H9 (cell line): ENCODE measurements at regions not wholly inside any gene's neighbourhood (a gene's known extent, or its start where the extent isn't known, plus 50 kb on each side); places are given as distances from the start of the nearest gene placed in this dataset.
A peak's percentile ranks its signal among the peaks of the same experiment; 100 is the strongest.

Experiments used
- DNase-seq: peaks from one replicate; pipeline ENCODE4 v3.0.0-alpha.2; 2017
- H2AFZ ChIP-seq: one replicate; pipeline ENCODE4 v1.6.1; 2013; ENCODE audit warnings: mild to moderate bottlenecking, low read length, control low read depth, moderate library complexity
- H2AK5ac ChIP-seq: 2 replicates; pipeline ENCODE4 v1.6.1; 2013; ENCODE audit warnings: low read length, control low read depth, mixed read lengths; ENCODE audit not compliant: insufficient read length
- H2BK120ac ChIP-seq: one replicate; pipeline ENCODE4 v1.6.1; 2013; ENCODE audit warnings: low read depth, mild to moderate bottlenecking, low read length, control low read depth, inconsistent platforms; ENCODE audit not compliant: poor library complexity, severe bottlenecking
- H2BK12ac ChIP-seq: 2 replicates; pipeline ENCODE4 v1.6.1; 2013; ENCODE audit warnings: low read length, control low read depth, mixed read lengths, low read depth; ENCODE audit not compliant: insufficient read length
- H2BK15ac ChIP-seq: 2 replicates; pipeline ENCODE4 v1.6.1; 2013; ENCODE audit warnings: low read depth, low read length, control low read depth
- H2BK20ac ChIP-seq: one replicate; pipeline ENCODE4 v1.6.1; 2013; ENCODE audit warnings: low read depth, mild to moderate bottlenecking, low read length, control low read depth, inconsistent platforms; ENCODE audit not compliant: poor library complexity, severe bottlenecking
- H2BK5ac ChIP-seq: 2 replicates; pipeline ENCODE4 v1.6.1; 2013; ENCODE audit warnings: low read length, control low read depth, mixed read lengths; ENCODE audit not compliant: insufficient read length
- H3K14ac ChIP-seq: 2 replicates; pipeline ENCODE4 v1.6.1; 2013; ENCODE audit warnings: low read length, control low read depth; ENCODE audit not compliant: insufficient read depth
- H3K18ac ChIP-seq: 2 replicates; pipeline ENCODE4 v1.6.1; 2013; ENCODE audit warnings: low read depth, mild to moderate bottlenecking, mixed read lengths, low read length, control low read depth; ENCODE audit not compliant: insufficient read length
- H3K23ac ChIP-seq: 2 replicates; pipeline ENCODE4 v1.6.1; 2013; ENCODE audit warnings: low read length, control low read depth, mixed read lengths, low read depth; ENCODE audit not compliant: insufficient read length
- H3K23me2 ChIP-seq: 2 replicates; pipeline ENCODE4 v1.6.1; 2013; ENCODE audit warnings: low read depth, mild to moderate bottlenecking, mixed read lengths, low read length, control low read depth; ENCODE audit not compliant: insufficient read length, poor library complexity, severe bottlenecking
- H3K27ac ChIP-seq: 2 replicates; pipeline ENCODE4 v1.5.1; 2013; ENCODE audit warnings: low read length, control low read depth, mixed read lengths, low read depth; ENCODE audit not compliant: insufficient read length
- H3K27me3 ChIP-seq: 2 replicates; pipeline ENCODE4 v1.6.1; 2013; ENCODE audit warnings: low read length, control low read depth, inconsistent platforms; ENCODE audit not compliant: insufficient read depth
- H3K4ac ChIP-seq: 2 replicates; pipeline ENCODE4 v1.6.1; 2013; ENCODE audit warnings: low read depth, mild to moderate bottlenecking, control low read depth, inconsistent platforms, low read length, moderate library complexity
- H3K4me1 ChIP-seq: 2 replicates; pipeline ENCODE4 v1.6.1; 2013; ENCODE audit warnings: low read length, control low read depth, inconsistent platforms; ENCODE audit not compliant: insufficient read depth
- H3K4me2 ChIP-seq: 2 replicates; pipeline ENCODE4 v1.6.1; 2013; ENCODE audit warnings: low read length, control low read depth, mixed read lengths; ENCODE audit not compliant: insufficient read length, insufficient read depth
- H3K56ac ChIP-seq: 2 replicates; pipeline ENCODE4 v1.6.1; 2013; ENCODE audit warnings: low read depth, mild to moderate bottlenecking, mixed read lengths, low read length, control low read depth; ENCODE audit not compliant: insufficient read length
- H3K79me1 ChIP-seq: 2 replicates; pipeline ENCODE4 v1.6.1; 2013; ENCODE audit warnings: low read depth, mild to moderate bottlenecking, moderate library complexity, low read length, control low read depth, inconsistent platforms; ENCODE audit not compliant: insufficient read depth, poor library complexity, severe bottlenecking
- H3K79me2 ChIP-seq: 2 replicates; pipeline ENCODE4 v1.6.1; 2013; ENCODE audit warnings: low read length, control low read depth, inconsistent platforms; ENCODE audit not compliant: insufficient read depth
- H3K9ac ChIP-seq: 2 replicates; pipeline ENCODE4 v1.6.1; 2013; ENCODE audit warnings: low read length, control low read depth, mixed read lengths; ENCODE audit not compliant: insufficient read length; ENCODE audit errors: extremely low read depth
- H3K9me3 ChIP-seq: one replicate; pipeline ENCODE4 v1.6.1; 2013; ENCODE audit warnings: low read depth, low read length, inconsistent platforms; ENCODE audit not compliant: control insufficient read depth
- H3T11ph ChIP-seq: one replicate; pipeline ENCODE4 v1.6.1; 2013; ENCODE audit warnings: mild to moderate bottlenecking, low read length, control low read depth, inconsistent platforms
- H4K20me1 ChIP-seq: one replicate; pipeline ENCODE4 v1.6.1; 2013; ENCODE audit not compliant: control insufficient read depth, insufficient read length, insufficient read depth
- H4K5ac ChIP-seq: 2 replicates; pipeline ENCODE4 v1.6.1; 2013; ENCODE audit warnings: low read depth, mild to moderate bottlenecking, mixed read lengths, low read length, control low read depth; ENCODE audit not compliant: insufficient read length
- H4K8ac ChIP-seq: replicated peaks from 2 replicates; pipeline ENCODE4 v1.6.1; 2013; ENCODE audit warnings: low read length, control low read depth, mixed read lengths, low read depth; ENCODE audit not compliant: insufficient read length
- H4K91ac ChIP-seq: 2 replicates; pipeline ENCODE4 v1.6.1; 2013; ENCODE audit warnings: low read depth, mild to moderate bottlenecking, moderate library complexity, mixed read lengths, low read length, control low read depth; ENCODE audit not compliant: insufficient read length
- H3K27ac Mint-ChIP-seq, 3 experiments: 2 replicates in 2 of 3; 3 replicates in 1 of 3; pipeline ENCODE4 v1.8.0; 2020 to 2021; ENCODE audit warnings: mixed read lengths in 3 of 3, mild to moderate bottlenecking in 1 of 3, moderate library complexity in 1 of 3
- H3K27me3 Mint-ChIP-seq: 2 replicates; pipeline ENCODE4 v1.8.0; 2021; ENCODE audit warnings: low read depth, mild to moderate bottlenecking, moderate library complexity, mixed read lengths
- H3K36me3 Mint-ChIP-seq, 3 experiments: 2 replicates in 2 of 3; 3 replicates in 1 of 3; pipeline ENCODE4 v1.8.0; 2020 to 2021; ENCODE audit warnings: low read depth in 3 of 3, mixed read lengths in 3 of 3; ENCODE audit not compliant: insufficient read depth in 1 of 3
- H3K4me1 Mint-ChIP-seq, 2 experiments: 2 replicates each; pipeline ENCODE4 v1.8.0; 2020; ENCODE audit warnings: mixed read lengths in 2 of 2
- H3K4me3 Mint-ChIP-seq, 2 experiments: 2 replicates in 1 of 2; 3 replicates in 1 of 2; pipeline ENCODE4 v1.8.0; 2020 to 2021; ENCODE audit warnings: mild to moderate bottlenecking in 2 of 2, mixed read lengths in 2 of 2, moderate library complexity in 1 of 2
- H3K9me3 Mint-ChIP-seq, 2 experiments: 2 replicates in 1 of 2; 3 replicates in 1 of 2; pipeline ENCODE4 v1.8.0; 2020; ENCODE audit warnings: mild to moderate bottlenecking in 2 of 2, mixed read lengths in 2 of 2, moderate library complexity in 1 of 2
- WGBS: extraction: QIAGEN DNeasy Blood & Tissue Kit; methylation state at CpG from one replicate; pipeline ENCODE4 v1.1.7; 2013; ENCODE audit warnings: missing lambda C conversion rate, low lambda C conversion rate, mixed read lengths; ENCODE audit not compliant: insufficient read length; ENCODE audit errors: extremely low coverage; 5-methylcytosine and 5-hydroxymethylcytosine counted together
- TF ChIP-seq, protein P1 (sequence below): fragments of 200-600 bp; sonication (generic); conservative IDR thresholded peaks from 3 replicates; pipeline ENCODE4 v1.8.0; 2021; ENCODE audit warnings: antibody characterized with exemption, mild to moderate bottlenecking

- peaks cover 3% of the 10 kb centered on the region for H3K27me3 Mint-ChIP-seq
- H3K4me1 Mint-ChIP-seq = no peaks in the 10 kb centered on the region
- no peaks in the 10 kb centered on the region for H3K4me1 ChIP-seq
- no peak overlapping the region for H4K8ac ChIP-seq
- no peak overlapping the region for H3T11ph ChIP-seq
- no peaks in the 10 kb centered on the region for H3K9me3 Mint-ChIP-seq
- no CpG with 5 or more reads among the region's 10 CpGs for WGBS
- DNase-seq = no peak
- no peak overlapping the region for H3K18ac ChIP-seq
- H2AK5ac ChIP-seq = no peak overlapping the region
- no peak overlapping the region for H3K4me2 ChIP-seq
- no peaks in the 10 kb centered on the region for H3K79me2 ChIP-seq
- H3K27ac Mint-ChIP-seq = no peak overlapping the region
- no peaks in the 10 kb centered on the region for H3K27me3 ChIP-seq
- no peak overlapping the region for H3K23ac ChIP-seq
- TF ChIP-seq, protein P1, sequence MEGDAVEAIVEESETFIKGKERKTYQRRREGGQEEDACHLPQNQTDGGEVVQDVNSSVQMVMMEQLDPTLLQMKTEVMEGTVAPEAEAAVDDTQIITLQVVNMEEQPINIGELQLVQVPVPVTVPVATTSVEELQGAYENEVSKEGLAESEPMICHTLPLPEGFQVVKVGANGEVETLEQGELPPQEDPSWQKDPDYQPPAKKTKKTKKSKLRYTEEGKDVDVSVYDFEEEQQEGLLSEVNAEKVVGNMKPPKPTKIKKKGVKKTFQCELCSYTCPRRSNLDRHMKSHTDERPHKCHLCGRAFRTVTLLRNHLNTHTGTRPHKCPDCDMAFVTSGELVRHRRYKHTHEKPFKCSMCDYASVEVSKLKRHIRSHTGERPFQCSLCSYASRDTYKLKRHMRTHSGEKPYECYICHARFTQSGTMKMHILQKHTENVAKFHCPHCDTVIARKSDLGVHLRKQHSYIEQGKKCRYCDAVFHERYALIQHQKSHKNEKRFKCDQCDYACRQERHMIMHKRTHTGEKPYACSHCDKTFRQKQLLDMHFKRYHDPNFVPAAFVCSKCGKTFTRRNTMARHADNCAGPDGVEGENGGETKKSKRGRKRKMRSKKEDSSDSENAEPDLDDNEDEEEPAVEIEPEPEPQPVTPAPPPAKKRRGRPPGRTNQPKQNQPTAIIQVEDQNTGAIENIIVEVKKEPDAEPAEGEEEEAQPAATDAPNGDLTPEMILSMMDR = no peak
- H3K14ac ChIP-seq = peak overlapping the region; percentile 22; the same call in 1 of the 2 replicates
- H2AFZ ChIP-seq = no peak overlapping the region
- H2BK5ac ChIP-seq = no peak overlapping the region
- no peaks in the 10 kb centered on the region for H4K20me1 ChIP-seq
- no peak overlapping the region for H3K4ac ChIP-seq
- H3K79me1 ChIP-seq = no peaks in the 10 kb centered on the region
- H2BK120ac ChIP-seq = no peak overlapping the region
- no peaks in the 10 kb centered on the region for H3K36me3 Mint-ChIP-seq
- H3K27ac ChIP-seq = no peak overlapping the region
- no peak overlapping the region for H4K91ac ChIP-seq
- no peak overlapping the region for H2BK20ac ChIP-seq
- no peaks in the 10 kb centered on the region for H3K9me3 ChIP-seq
- no peak overlapping the region for H2BK12ac ChIP-seq
- no peak overlapping the region for H3K56ac ChIP-seq
- no peak overlapping the region for H2BK15ac ChIP-seq
- H3K4me3 Mint-ChIP-seq = no peak overlapping the region
- H3K23me2 ChIP-seq = no peaks in the 10 kb centered on the region
- no peak overlapping the region for H4K5ac ChIP-seq
- no peak overlapping the region for H3K9ac ChIP-seq
These were observed 173.4 kb downstream of the TMEM200C start for GRCh38 chr18:5721924-5722323.
